Fibroblast of lung (primary cell): ENCODE measurements at regions not wholly inside any gene's neighbourhood (a gene's known extent, or its start where the extent isn't known, plus 50 kb on each side); places are given as distances from the start of the nearest gene placed in this dataset.

Experiments
- DNase-seq, 2 donors: peaks; one replicate each; pipeline versions ENCODE4 v3.0.0 to v3.0.0-alpha.2; 2010; ENCODE audit warnings: low read depth in 2 of 2
- H2AFZ ChIP-seq: 2 replicates; pipeline ENCODE4 v1.5.1; 2012; ENCODE audit warnings: low read length, control low read depth, inconsistent platforms
- H3K27ac ChIP-seq: 2 replicates; pipeline ENCODE4 v1.5.1; 2011; ENCODE audit warnings: low read length, control low read depth; ENCODE audit not compliant: insufficient read depth
- H3K27me3 ChIP-seq: 2 replicates; pipeline ENCODE4 v1.5.1; 2011; ENCODE audit warnings: mild to moderate bottlenecking, low read length; ENCODE audit not compliant: control insufficient read depth, insufficient read depth
- H3K36me3 ChIP-seq: 2 replicates; pipeline ENCODE4 v1.5.1; 2011; ENCODE audit warnings: low read length; ENCODE audit not compliant: control insufficient read depth, insufficient read depth
- H3K4me1 ChIP-seq: 2 replicates; pipeline ENCODE4 v1.5.1; 2011; ENCODE audit warnings: low read length; ENCODE audit not compliant: control insufficient read depth, insufficient read depth; ENCODE audit errors: extremely low read depth
- H3K4me2 ChIP-seq: 2 replicates; pipeline ENCODE4 v1.5.1; 2011; ENCODE audit warnings: low read length, control low read depth; ENCODE audit not compliant: insufficient read depth; ENCODE audit errors: extremely low read depth
- H3K4me3 ChIP-seq, 4 experiments: fragments of 200-600 bp in 1 of 4; sonication (generic) in 1 of 4; replicated peaks in 1 of 4; 2 replicates each; pipeline ENCODE4 v1.5.1; 2011 to 2016; ENCODE audit warnings: low read length in 4 of 4, low read depth in 3 of 4, mild to moderate bottlenecking in 3 of 4, control low read depth in 2 of 4, inconsistent platforms in 1 of 4, mixed read lengths in 1 of 4; ENCODE audit not compliant: insufficient read depth in 1 of 4; ENCODE audit errors: control extremely low read depth in 1 of 4
- H3K79me2 ChIP-seq: 2 replicates; pipeline ENCODE4 v1.5.1; 2012; ENCODE audit warnings: mild to moderate bottlenecking, low read length, inconsistent platforms; ENCODE audit not compliant: control insufficient read depth, insufficient read depth
- H3K9ac ChIP-seq: 2 replicates; pipeline ENCODE4 v1.5.1; 2011; ENCODE audit warnings: mild to moderate bottlenecking, low read length, control low read depth; ENCODE audit not compliant: insufficient read depth
- H3K9me3 ChIP-seq: 2 replicates; pipeline ENCODE4 v1.5.1; 2012; ENCODE audit warnings: low read depth, low read length; ENCODE audit not compliant: control insufficient read depth, insufficient read depth
- H4K20me1 ChIP-seq: 2 replicates; pipeline ENCODE4 v1.5.1; 2011; ENCODE audit warnings: low read length; ENCODE audit not compliant: control insufficient read depth, insufficient read depth; ENCODE audit errors: extremely low read depth
- EZH2 ChIP-seq: IDR thresholded peaks from 2 replicates; pipeline ENCODE4 v1.5.1; 2012; ENCODE audit warnings: low read length, control low read depth, mild to moderate bottlenecking; ENCODE audit errors: missing control alignments
- TF ChIP-seq, protein P1 (sequence below), 2 donors: IDR thresholded peaks in 1 of 2; conservative IDR thresholded peaks in 1 of 2; 1 replicate in 1 of 2; 2 replicates in 1 of 2; pipeline ENCODE4 v1.5.1; 2011 to 2012; ENCODE audit warnings: low read length in 2 of 2, control low read depth in 1 of 2, inconsistent platforms in 1 of 2, low read depth in 1 of 2, mild to moderate bottlenecking in 1 of 2

DNA sequence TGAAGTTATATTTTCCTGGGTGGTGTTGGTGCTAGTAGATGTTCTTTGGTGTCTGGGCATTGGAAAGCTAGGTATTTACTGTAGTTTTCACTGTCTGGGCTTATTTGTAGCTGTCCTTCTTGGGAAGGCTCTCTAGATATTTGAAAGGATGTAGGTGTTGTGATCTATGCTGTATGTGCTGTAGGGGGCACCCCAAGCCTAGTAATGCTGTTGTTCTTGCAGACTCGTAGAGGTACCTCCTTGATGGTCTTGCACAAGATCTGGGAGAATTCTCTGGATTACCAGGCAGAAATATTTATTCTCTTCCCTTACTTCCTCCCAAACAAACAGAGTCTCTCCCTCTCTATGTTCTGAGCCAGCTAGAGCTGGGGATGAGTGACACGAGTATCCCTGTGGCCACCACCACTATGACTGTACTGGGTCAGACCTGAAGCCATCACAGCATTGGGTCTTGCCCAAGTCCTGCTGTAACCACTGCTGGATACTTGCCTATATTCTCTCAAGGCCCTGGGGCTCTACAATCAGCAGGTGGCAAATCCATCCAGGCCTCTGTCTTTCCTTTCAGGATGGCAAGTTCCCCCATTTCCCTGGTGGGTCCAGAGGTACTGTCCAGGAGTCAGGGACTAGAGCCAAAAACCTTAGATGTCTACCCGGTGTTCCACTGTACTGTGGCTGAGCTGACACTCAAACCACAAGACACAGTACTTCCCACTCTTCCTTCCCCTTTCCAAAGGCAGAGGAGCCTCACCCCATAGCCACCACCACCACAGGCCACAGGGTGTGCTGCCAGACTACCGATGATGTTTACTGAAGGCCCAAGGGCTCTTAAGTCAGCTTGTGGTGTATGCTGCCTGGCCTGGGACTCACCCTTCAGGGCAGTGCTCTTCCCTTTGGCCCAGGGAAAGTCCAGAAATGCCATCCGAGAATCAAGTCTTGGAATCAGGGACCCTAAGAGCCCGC, 195.2 kb upstream of the DPPA4 start:
- TF ChIP-seq EZH2, result no peak
- TF ChIP-seq, protein P1, sequence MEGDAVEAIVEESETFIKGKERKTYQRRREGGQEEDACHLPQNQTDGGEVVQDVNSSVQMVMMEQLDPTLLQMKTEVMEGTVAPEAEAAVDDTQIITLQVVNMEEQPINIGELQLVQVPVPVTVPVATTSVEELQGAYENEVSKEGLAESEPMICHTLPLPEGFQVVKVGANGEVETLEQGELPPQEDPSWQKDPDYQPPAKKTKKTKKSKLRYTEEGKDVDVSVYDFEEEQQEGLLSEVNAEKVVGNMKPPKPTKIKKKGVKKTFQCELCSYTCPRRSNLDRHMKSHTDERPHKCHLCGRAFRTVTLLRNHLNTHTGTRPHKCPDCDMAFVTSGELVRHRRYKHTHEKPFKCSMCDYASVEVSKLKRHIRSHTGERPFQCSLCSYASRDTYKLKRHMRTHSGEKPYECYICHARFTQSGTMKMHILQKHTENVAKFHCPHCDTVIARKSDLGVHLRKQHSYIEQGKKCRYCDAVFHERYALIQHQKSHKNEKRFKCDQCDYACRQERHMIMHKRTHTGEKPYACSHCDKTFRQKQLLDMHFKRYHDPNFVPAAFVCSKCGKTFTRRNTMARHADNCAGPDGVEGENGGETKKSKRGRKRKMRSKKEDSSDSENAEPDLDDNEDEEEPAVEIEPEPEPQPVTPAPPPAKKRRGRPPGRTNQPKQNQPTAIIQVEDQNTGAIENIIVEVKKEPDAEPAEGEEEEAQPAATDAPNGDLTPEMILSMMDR (conservative IDR thresholded peaks at IDR 0.05 in 1 of 2, IDR thresholded peaks at IDR 0.05 in 1 of 2; ENCODE audit: low read depth in 1 of 2, low read length in 2 of 2), result peak in 1 of 2 donors; percentile 52
- Histone ChIP-seq H3K4me3 (no peak overlapping the region), H3K79me2 (no peaks in the 10 kb centered on the region), H3K36me3 (no peaks in the 10 kb centered on the region), H3K27me3 (no peaks in the 10 kb centered on the region), H3K9me3 (no peaks in the 10 kb centered on the region), H4K20me1 (no peaks in the 10 kb centered on the region), H3K4me1 (no peaks in the 10 kb centered on the region), H3K9ac (no peak overlapping the region), H3K27ac (no peak overlapping the region), H3K4me2 (no peak overlapping the region), H2AFZ (no peak overlapping the region)
- DNase-seq, result peak; percentile 78 to 81

DNA sequence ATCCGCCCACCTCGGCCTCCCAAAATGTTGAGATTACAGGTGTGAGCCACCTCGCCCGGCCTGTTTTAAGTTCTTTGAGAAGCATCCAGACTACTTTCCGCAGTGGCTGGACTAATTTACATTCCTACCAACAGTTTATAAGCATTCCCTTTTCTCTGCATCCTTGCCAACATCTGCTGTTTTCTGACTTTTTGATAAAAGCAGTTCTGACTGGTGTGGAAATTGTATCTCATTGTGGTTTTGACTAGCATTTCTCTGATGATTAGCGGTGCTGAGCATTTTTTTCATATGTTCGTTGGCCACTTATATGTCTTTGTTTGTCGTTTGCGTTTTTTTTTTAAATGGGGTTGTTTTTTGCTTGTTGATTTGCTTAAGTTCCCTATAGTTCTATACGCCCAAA, 208.4 kb upstream of the DPPA4 start:
- no peaks in the 10 kb centered on the region for H3K9me3 ChIP-seq

More for the DNA sequence above, 208.4 kb upstream of the DPPA4 start:
- Histone ChIP-seq H3K27me3 (no peaks in the 10 kb centered on the region), H3K4me2 (no peak overlapping the region), H4K20me1 (no peaks in the 10 kb centered on the region), H3K79me2 (no peaks in the 10 kb centered on the region), H3K27ac (no peak overlapping the region), H2AFZ (no peak overlapping the region), H3K4me1 (no peaks in the 10 kb centered on the region), H3K9ac (no peak overlapping the region), H3K4me3 (no peak overlapping the region), H3K36me3 (no peaks in the 10 kb centered on the region)
- DNase-seq, result peak in 1 of 2 donors; percentile 61
- TF ChIP-seq, protein P1 (conservative IDR thresholded peaks at IDR 0.05 in 1 of 2, IDR thresholded peaks at IDR 0.05 in 1 of 2; ENCODE audit: low read depth in 1 of 2, low read length in 2 of 2), result no peak
- TF ChIP-seq EZH2, result no peak
